Endothelial cell of umbilical vein (primary cell): ENCODE measurements at regions not wholly inside any gene's neighbourhood (a gene's known extent, or its start where the extent isn't known, plus 50 kb on each side); places are given as distances from the start of the nearest gene placed in this dataset.

Source experiments
- BruUV-seq: library from RNA; stranded (reverse); fragments of 400-500 nt; replicated peaks from 2 replicates; lab custom pipeline; 2021; lab: Mats Ljungman, UMichigan
- CTCF ChIA-PET: fragments of 300-600, 350-600 bp; sonication (Branson Sonifier 250); formaldehyde crosslinking; loops from one replicate; lab custom pipeline; 2021; ENCODE audit warnings: antibody characterized with exemption, inconsistent platforms; lab: Charles Lee
- POLR2A ChIA-PET: fragments of 300-600, 350-600 bp; sonication (Branson Sonifier 250); formaldehyde crosslinking; loops from one replicate; lab custom pipeline; 2021; ENCODE audit warnings: antibody characterized with exemption, inconsistent platforms; lab: Charles Lee
- DNase-seq: peaks from one replicate; pipeline ENCODE4 v3.0.0-alpha.2; 2011; ENCODE audit warnings: low read depth, low spot score
- FAIRE-seq: peaks from 2 replicates; lab custom pipeline; 2011; peaks lifted over from hg19 to GRCh38; lab: Jason Lieb, UNC
- H2AFZ ChIP-seq: 2 replicates; pipeline ENCODE4 v1.6.0; 2012; ENCODE audit warnings: low read depth, low read length, control low read depth, inconsistent platforms
- H3K27ac ChIP-seq: 2 replicates; pipeline ENCODE4 v1.5.1; 2011; ENCODE audit warnings: low read depth, mild to moderate bottlenecking, control low read depth, low read length, moderate library complexity; ENCODE audit not compliant: insufficient read depth
- H3K27me3 ChIP-seq, 2 experiments: 2 replicates each; pipeline versions ENCODE4 v1.6.0 to v1.6.1; 2011; ENCODE audit warnings: low read length in 2 of 2, mixed read lengths in 1 of 2; ENCODE audit not compliant: control insufficient read depth in 2 of 2, insufficient read depth in 2 of 2
- H3K36me3 ChIP-seq, 2 experiments: 2 replicates in 1 of 2; 3 replicates in 1 of 2; pipeline ENCODE4 v1.5.1; 2011; ENCODE audit warnings: low read length in 2 of 2, mild to moderate bottlenecking in 1 of 2, moderate library complexity in 1 of 2; ENCODE audit not compliant: control insufficient read depth in 2 of 2, insufficient read depth in 2 of 2; ENCODE audit errors: extremely low read depth in 1 of 2
- H3K4me1 ChIP-seq: 3 replicates; pipeline ENCODE4 v1.5.1; 2011; ENCODE audit warnings: mild to moderate bottlenecking, low read length; ENCODE audit not compliant: control insufficient read depth, insufficient read depth; ENCODE audit errors: extremely low read depth
- H3K4me2 ChIP-seq: 2 replicates; pipeline ENCODE4 v1.6.1; 2011; ENCODE audit warnings: low read length, control low read depth, mixed read lengths; ENCODE audit not compliant: insufficient read depth
- H3K4me3 ChIP-seq, 3 experiments: fragments of 200-600 bp in 1 of 3; sonication (generic), shearing (Covaris generic) in 1 of 3; replicated peaks in 1 of 3; 2 replicates each; pipeline ENCODE4 v1.5.1; 2011 to 2016; ENCODE audit warnings: control low read depth in 3 of 3, low read length in 3 of 3, mild to moderate bottlenecking in 2 of 3, inconsistent platforms in 1 of 3, low read depth in 1 of 3, moderate library complexity in 1 of 3; ENCODE audit not compliant: insufficient read depth in 1 of 3
- H3K79me2 ChIP-seq: 2 replicates; pipeline ENCODE4 v1.6.0; 2012; ENCODE audit warnings: low read length, inconsistent platforms; ENCODE audit not compliant: control insufficient read depth, insufficient read depth
- H3K9ac ChIP-seq: replicated peaks from 2 replicates; pipeline ENCODE3; 2011; ENCODE audit warnings: low read length, control low read depth; ENCODE audit not compliant: insufficient read depth; ENCODE audit errors: extremely low read depth
- H3K9me1 ChIP-seq: replicated peaks from 3 replicates; pipeline ENCODE4 v1.6.0; 2011; ENCODE audit warnings: mild to moderate bottlenecking, low read length; ENCODE audit not compliant: control insufficient read depth, insufficient read depth; ENCODE audit errors: extremely low read depth
- H3K9me3 ChIP-seq: replicated peaks from 2 replicates; pipeline ENCODE4 v1.5.1; 2012; ENCODE audit warnings: low read length, inconsistent platforms; ENCODE audit not compliant: control insufficient read depth, insufficient read depth
- H4K20me1 ChIP-seq: replicated peaks from 2 replicates; pipeline ENCODE3; 2011; ENCODE audit warnings: mild to moderate bottlenecking, low read length; ENCODE audit not compliant: control insufficient read depth, insufficient read depth; ENCODE audit errors: extremely low read depth
- CTCF ChIP-seq, 2 donors: IDR thresholded peaks; 1 replicate in 1 of 2; 2 replicates in 1 of 2; pipeline ENCODE4 v1.5.1; 2011; ENCODE audit warnings: low read length in 2 of 2, mild to moderate bottlenecking in 2 of 2, moderate library complexity in 2 of 2, control low read depth in 1 of 2, inconsistent platforms in 1 of 2, low read depth in 1 of 2; ENCODE audit not compliant: insufficient read depth in 1 of 2; ENCODE audit errors: extremely low read depth in 1 of 2
- EZH2 ChIP-seq: IDR thresholded peaks from 2 replicates; pipeline ENCODE4 v1.6.1; 2012; ENCODE audit warnings: borderline replicate concordance, low read depth, mild to moderate bottlenecking, moderate library complexity, low read length, inconsistent platforms; ENCODE audit not compliant: severe bottlenecking
- FOS ChIP-seq: IDR thresholded peaks from 2 replicates; pipeline ENCODE4 v1.6.1; 2011; ENCODE audit warnings: mild to moderate bottlenecking, low read length, moderate library complexity, borderline replicate concordance; ENCODE audit not compliant: insufficient read depth
- GATA2 ChIP-seq: IDR thresholded peaks from 2 replicates; pipeline ENCODE4 v1.7.0; 2011; ENCODE audit warnings: low read depth, mild to moderate bottlenecking, moderate library complexity, mixed read lengths, low read length; ENCODE audit not compliant: insufficient read length, insufficient read depth
- JUN ChIP-seq: IDR thresholded peaks from 2 replicates; pipeline ENCODE4 v1.6.1; 2011; ENCODE audit warnings: borderline replicate concordance, low read depth; ENCODE audit not compliant: insufficient read length, insufficient read depth
- MAX ChIP-seq: IDR thresholded peaks from 2 replicates; pipeline ENCODE4 v1.6.1; 2011; ENCODE audit not compliant: insufficient read depth, insufficient read length
- MYC ChIP-seq: IDR thresholded peaks from one replicate; pipeline ENCODE4 v1.6.1; 2011; ENCODE audit warnings: mild to moderate bottlenecking, low read depth, low read length
- POLR2A ChIP-seq: IDR thresholded peaks from 2 replicates; pipeline ENCODE4 v1.6.1; 2012; ENCODE audit warnings: low read depth, mild to moderate bottlenecking, control low read depth, low read length
- POLR2AphosphoS5 ChIP-seq: IDR thresholded peaks from 2 replicates; pipeline ENCODE4 v1.6.1; 2012; ENCODE audit warnings: low read depth, mild to moderate bottlenecking, control low read depth, low read length, moderate library complexity; ENCODE audit not compliant: insufficient read depth
- dilution Hi-C: fragments of 300-500 bp; cut with MboI; formaldehyde crosslinking; loops from one replicate; pipeline ENCODE4 v1.15.0; 2019; ENCODE audit warnings: low sequenced_read_pairs; ENCODE audit not compliant: extremely low pct_ligation_motif_present
- intact Hi-C: fragments of 100-400 bp; cut with micrococcal nuclease; formaldehyde crosslinking; loops from one replicate; pipeline ENCODE4 v1.10.0; 2022

GRCh38 chr20:17824676-17825251 lies 125.0 kb downstream of the BANF2 start:
- no peak for FAIRE-seq
- no peak for DNase-seq
- POLR2A ChIA-PET, result no interaction called here
- no peaks in the 10 kb centered on the region for H4K20me1 ChIP-seq
- dilution Hi-C loops, result no loop called here
- H3K9ac ChIP-seq, result no peak overlapping the region
- TF ChIP-seq POLR2A, result no peak
- no peak for TF ChIP-seq MAX
- no peak for TF ChIP-seq CTCF (IDR thresholded peaks at IDR 0.05; ENCODE audit: extremely low read depth in 1 of 2, insufficient read depth in 1 of 2, low read depth in 1 of 2, low read length in 2 of 2)
- no peak for TF ChIP-seq MYC
- TF ChIP-seq EZH2, result no peak
- no peak for TF ChIP-seq GATA2
- TF ChIP-seq POLR2AphosphoS5, result no peak
- no peak for TF ChIP-seq JUN
- no peak for TF ChIP-seq FOS
- peaks cover 8% of the 10 kb centered on the region for H3K4me1 ChIP-seq
- intact Hi-C loops, result no loop called here
- CTCF ChIA-PET, result interaction anchor here (1.0 kb wide), 1 partner anchor 170 kb away, joined by 3 read pairs; no protein-coding TSS in a partner anchor
- no peak overlapping the region for H3K4me3 ChIP-seq
- no TSS peak for BruUV-seq
- H3K9me3 ChIP-seq, result no peaks in the 10 kb centered on the region
- no peaks in the 10 kb centered on the region for H3K9me1 ChIP-seq
- H3K27me3 ChIP-seq, result no peaks in the 10 kb centered on the region
- H3K4me2 ChIP-seq, result no peak overlapping the region
- no peak overlapping the region for H3K27ac ChIP-seq
- peak overlapping the region; percentile 48 for H2AFZ ChIP-seq
- no peaks in the 10 kb centered on the region for H3K79me2 ChIP-seq
- no peaks in the 10 kb centered on the region for H3K36me3 ChIP-seq
